CD8-positive, alpha-beta memory T cell (primary cell): ENCODE measurements at regions not wholly inside any gene's neighbourhood (a gene's known extent, or its start where the extent isn't known, plus 50 kb on each side); places are given as distances from the start of the nearest gene placed in this dataset.

Source experiments
- CTCF ChIA-PET: fragments of 350-600 bp; sonication (Branson Sonifier 250); formaldehyde crosslinking; loops from one replicate; lab custom pipeline; 2021; ENCODE audit warnings: antibody characterized with exemption; lab: Charles Lee
- POLR2A ChIA-PET: fragments of 350-600 bp; sonication (Branson Sonifier 250); formaldehyde crosslinking; loops from one replicate; lab custom pipeline; 2021; ENCODE audit warnings: antibody characterized with exemption; lab: Charles Lee
- DNase-seq, 5 donors: peaks; one replicate each; pipeline versions ENCODE4 v3.0.0 to v3.0.0-alpha.2; 2020 to 2022; ENCODE audit warnings: mixed read lengths in 1 of 5
- H3K27ac ChIP-seq: one replicate; pipeline ENCODE4 v1.7.0; 2013; ENCODE audit warnings: low read depth, mild to moderate bottlenecking, low read length, moderate library complexity
- H3K27me3 ChIP-seq: 2 replicates; pipeline ENCODE4 v1.7.0; 2013; ENCODE audit warnings: low read length, mild to moderate bottlenecking; ENCODE audit not compliant: insufficient read depth, poor library complexity, severe bottlenecking
- H3K36me3 ChIP-seq: 2 replicates; pipeline ENCODE4 v1.7.0; 2013; ENCODE audit warnings: mild to moderate bottlenecking, low read length, moderate library complexity; ENCODE audit not compliant: insufficient read depth
- H3K4me1 ChIP-seq: 2 replicates; pipeline ENCODE4 v1.7.0; 2013; ENCODE audit warnings: mild to moderate bottlenecking, low read length, moderate library complexity; ENCODE audit not compliant: insufficient read depth
- H3K4me3 ChIP-seq: 2 replicates; pipeline ENCODE4 v1.7.0; 2013; ENCODE audit warnings: mild to moderate bottlenecking, low read length
- H3K9me3 ChIP-seq: 2 replicates; pipeline ENCODE4 v1.7.0; 2013; ENCODE audit warnings: mild to moderate bottlenecking, low read length
- H3K27ac Mint-ChIP-seq, 8 donors: one replicate each; pipeline ENCODE4 v1.8.0; 2020 to 2021; ENCODE audit warnings: mixed read lengths in 8 of 8, mild to moderate bottlenecking in 6 of 8, inconsistent platforms in 3 of 8, moderate library complexity in 3 of 8
- H3K27me3 Mint-ChIP-seq, 2 donors: one replicate each; pipeline ENCODE4 v1.8.0; 2020 to 2021; ENCODE audit warnings: mixed read lengths in 2 of 2, mild to moderate bottlenecking in 1 of 2, moderate library complexity in 1 of 2
- H3K36me3 Mint-ChIP-seq, 3 donors: one replicate each; pipeline ENCODE4 v1.8.0; 2020 to 2021; ENCODE audit warnings: mixed read lengths in 3 of 3, inconsistent platforms in 1 of 3, mild to moderate bottlenecking in 1 of 3
- H3K4me1 Mint-ChIP-seq, 3 donors: one replicate each; pipeline ENCODE4 v1.8.0; 2020 to 2021; ENCODE audit warnings: mixed read lengths in 3 of 3, inconsistent platforms in 1 of 3, mild to moderate bottlenecking in 1 of 3
- H3K4me3 Mint-ChIP-seq, 7 donors: one replicate each; pipeline ENCODE4 v1.8.0; 2020 to 2021; ENCODE audit warnings: mixed read lengths in 7 of 7, mild to moderate bottlenecking in 6 of 7, moderate library complexity in 4 of 7, inconsistent platforms in 2 of 7
- H3K9me3 Mint-ChIP-seq, 5 donors: one replicate each; pipeline ENCODE4 v1.8.0; 2020 to 2022; ENCODE audit warnings: mixed read lengths in 5 of 5, mild to moderate bottlenecking in 3 of 5, moderate library complexity in 2 of 5, inconsistent platforms in 1 of 5

DNA sequence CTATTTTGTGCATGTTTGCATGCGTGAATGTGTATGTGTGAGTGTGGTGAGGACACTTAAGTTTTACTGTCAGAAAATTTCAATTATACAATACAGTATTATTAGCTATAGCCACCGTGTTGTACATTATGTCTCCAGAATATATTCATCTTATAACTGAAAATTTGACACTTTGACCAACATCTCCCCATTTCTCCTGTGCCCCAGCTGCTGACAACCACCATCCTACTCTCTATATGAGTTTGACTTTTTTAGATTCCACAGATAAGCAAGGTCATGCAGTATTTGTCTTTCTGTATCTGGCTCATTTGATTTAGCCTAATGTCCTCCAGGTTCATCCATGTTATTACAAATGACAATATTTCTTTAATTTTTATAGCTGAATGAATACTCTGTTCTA lies 195.0 kb downstream of the GPR37 start:
- CTCF ChIA-PET = no interaction called here
- POLR2A ChIA-PET = no interaction called here
- Histone ChIP-seq H3K27ac (no peak overlapping the region), H3K27me3 (no peaks in the 10 kb centered on the region), H3K4me3 (no peak overlapping the region), H3K4me1 (no peaks in the 10 kb centered on the region), H3K36me3 (no peaks in the 10 kb centered on the region), H3K9me3 (no peaks in the 10 kb centered on the region)
- Mint-ChIP-seq H3K27me3 (no peaks in the 10 kb centered on the region), H3K36me3 (no peaks in the 10 kb centered on the region), H3K4me1 (no peaks in the 10 kb centered on the region), H3K27ac (no peak overlapping the region), H3K4me3 (no peak overlapping the region), H3K9me3 (peaks cover 0 to 5% (median 0%) of the 10 kb centered on the region in 5 donors)
- DNase-seq = no peak

DNA sequence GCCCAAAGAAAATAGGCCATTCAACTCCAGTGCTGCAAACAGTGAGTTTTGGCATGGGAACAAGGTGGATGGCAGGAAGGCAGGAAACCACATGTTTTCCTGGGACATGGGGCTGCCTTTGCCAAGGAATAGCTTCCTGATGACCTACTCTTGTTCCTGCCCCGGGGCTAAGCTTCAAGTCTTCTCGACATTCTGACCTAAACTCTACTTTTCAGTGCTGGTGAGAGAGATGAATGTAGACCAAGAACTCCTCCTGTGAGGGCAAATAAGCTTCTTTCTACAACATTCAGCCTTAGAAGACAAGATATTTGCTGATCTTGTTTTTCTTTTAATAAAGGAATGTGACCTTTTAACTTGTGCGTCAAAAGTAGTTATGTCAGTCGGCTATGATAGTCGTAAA lies 199.0 kb downstream of the GPR37 start:
- Mint-ChIP-seq H3K36me3 (no peaks in the 10 kb centered on the region), H3K27ac (no peak overlapping the region), H3K4me3 (no peak overlapping the region), H3K27me3 (no peaks in the 10 kb centered on the region), H3K4me1 (no peaks in the 10 kb centered on the region), H3K9me3 (peaks cover 0 to 5% (median 0%) of the 10 kb centered on the region in 5 donors)
- no peaks in the 10 kb centered on the region for H3K36me3 ChIP-seq
- no peak overlapping the region for H3K4me3 ChIP-seq
- CTCF ChIA-PET = no interaction called here
- no peaks in the 10 kb centered on the region for H3K4me1 ChIP-seq
- no peak for DNase-seq
- POLR2A ChIA-PET = no interaction called here
- H3K27me3 ChIP-seq = no peaks in the 10 kb centered on the region
- H3K27ac ChIP-seq = no peak overlapping the region
- H3K9me3 ChIP-seq = no peaks in the 10 kb centered on the region

DNA sequence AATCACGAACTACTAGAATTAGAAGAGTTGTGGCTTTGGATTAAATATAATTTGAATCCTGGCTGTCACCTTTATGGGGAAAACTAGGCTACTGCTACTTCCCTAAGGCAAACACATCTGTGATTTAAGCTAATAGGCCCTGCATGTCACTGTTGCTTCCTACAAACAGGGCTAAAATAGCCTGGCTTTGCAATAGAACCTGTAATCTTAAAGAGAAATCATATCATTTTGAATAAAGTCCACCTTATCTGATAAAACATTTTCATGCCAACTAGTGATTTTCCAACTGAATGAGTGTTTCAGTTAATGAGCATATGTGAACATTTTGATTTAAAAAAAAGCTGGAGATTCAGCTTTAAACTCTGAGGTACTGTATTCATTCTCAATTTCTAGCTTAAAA lies 208.0 kb downstream of the GPR37 start:
- Mint-ChIP-seq H3K9me3 (peaks cover 0 to 7% (median 0%) of the 10 kb centered on the region in 5 donors), H3K4me1 (no peaks in the 10 kb centered on the region), H3K36me3 (no peaks in the 10 kb centered on the region), H3K4me3 (no peak overlapping the region), H3K27ac (no peak overlapping the region), H3K27me3 (peaks cover 0 to 1% of the 10 kb centered on the region in 2 donors)
- no peak for DNase-seq
- H3K36me3 ChIP-seq = no peaks in the 10 kb centered on the region
- H3K9me3 ChIP-seq = no peaks in the 10 kb centered on the region
- no peaks in the 10 kb centered on the region for H3K27me3 ChIP-seq
- ChIA-PET CTCF (no interaction called here), POLR2A (no interaction called here)
- H3K27ac ChIP-seq = no peak overlapping the region
- H3K4me3 ChIP-seq = no peak overlapping the region
- no peaks in the 10 kb centered on the region for H3K4me1 ChIP-seq

DNA sequence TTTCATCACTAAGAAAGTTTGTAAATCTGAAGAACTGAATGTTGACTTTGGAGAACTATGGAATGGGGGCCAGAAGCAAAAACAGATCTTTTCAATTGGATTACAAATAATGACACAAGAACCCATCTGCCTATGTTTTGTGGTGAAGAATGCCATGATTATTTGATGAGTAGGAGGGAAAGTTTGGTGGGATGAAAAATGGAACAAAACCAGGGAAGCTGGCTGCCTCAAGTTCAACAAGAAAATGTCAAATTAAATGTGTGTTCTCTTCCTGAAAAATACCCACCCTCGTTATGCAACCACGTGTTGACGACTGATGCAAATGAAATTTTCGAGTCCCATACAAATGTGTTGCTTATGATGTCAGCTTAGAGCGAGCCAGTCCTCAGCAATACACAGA lies 208.5 kb downstream of the GPR37 start:
- ChIA-PET POLR2A (no interaction called here), CTCF (no interaction called here)
- H3K27me3 Mint-ChIP-seq = peaks cover 0 to 1% of the 10 kb centered on the region in 2 donors
- Histone ChIP-seq H3K4me1 (no peaks in the 10 kb centered on the region), H3K27ac (no peak overlapping the region), H3K4me3 (no peak overlapping the region), H3K9me3 (no peaks in the 10 kb centered on the region), H3K36me3 (no peaks in the 10 kb centered on the region), H3K27me3 (no peaks in the 10 kb centered on the region)
- H3K9me3 Mint-ChIP-seq = peaks cover 0 to 7% (median 0%) of the 10 kb centered on the region in 5 donors
- H3K27ac Mint-ChIP-seq = no peak overlapping the region
- H3K4me3 Mint-ChIP-seq = no peak overlapping the region
- no peaks in the 10 kb centered on the region for H3K4me1 Mint-ChIP-seq
- no peak for DNase-seq
- no peaks in the 10 kb centered on the region for H3K36me3 Mint-ChIP-seq

DNA sequence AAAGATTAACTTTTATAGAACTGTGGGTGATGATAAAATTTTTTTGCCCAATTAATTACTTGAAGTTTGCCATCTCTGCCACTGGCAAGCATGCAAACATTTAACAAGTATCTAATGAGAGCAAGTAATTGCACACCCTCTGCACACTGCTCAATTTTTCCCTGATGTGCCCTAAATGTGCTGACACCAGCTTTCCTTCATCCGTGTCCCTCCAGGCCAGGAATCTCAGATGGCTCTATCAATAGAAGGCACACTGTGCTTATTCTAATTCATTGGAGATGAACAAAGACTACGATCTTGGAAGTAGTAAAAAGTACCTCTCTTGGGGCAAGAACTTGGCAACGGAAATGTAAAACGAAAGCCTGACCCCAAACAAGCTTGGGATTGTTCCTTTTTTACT lies 212.1 kb downstream of the GPR37 start:
- DNase-seq = no peak
- Mint-ChIP-seq H3K4me3 (no peak overlapping the region), H3K27ac (no peak overlapping the region), H3K9me3 (peaks cover 0 to 4% (median 3%) of the 10 kb centered on the region in 5 donors), H3K36me3 (no peaks in the 10 kb centered on the region), H3K27me3 (peaks cover 0 to 1% of the 10 kb centered on the region in 2 donors), H3K4me1 (no peaks in the 10 kb centered on the region)
- Histone ChIP-seq H3K4me3 (no peak overlapping the region), H3K9me3 (no peaks in the 10 kb centered on the region), H3K27me3 (no peaks in the 10 kb centered on the region), H3K4me1 (no peaks in the 10 kb centered on the region), H3K27ac (no peak overlapping the region), H3K36me3 (no peaks in the 10 kb centered on the region)
- ChIA-PET CTCF (no interaction called here), POLR2A (no interaction called here)

DNA sequence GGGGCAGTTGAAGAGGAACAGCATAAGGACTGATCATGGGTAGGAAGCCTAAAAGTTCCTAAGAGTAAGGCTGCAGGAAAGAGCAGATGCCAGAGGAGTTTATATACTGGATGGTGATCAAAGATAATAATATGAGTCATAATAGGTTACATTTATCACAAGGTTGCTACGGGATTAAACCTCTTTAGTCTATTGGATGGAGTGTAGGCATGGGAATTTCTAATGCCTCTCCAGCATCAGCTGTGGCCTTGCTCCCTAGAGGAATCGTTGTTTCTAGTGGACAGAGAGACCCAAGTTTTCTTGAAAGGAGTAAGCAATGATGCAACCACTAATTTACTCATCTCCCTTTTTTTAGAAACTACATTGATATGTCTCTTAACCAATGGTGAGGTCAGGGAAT lies 213.4 kb downstream of the GPR37 start:
- Histone ChIP-seq H3K4me1 (no peaks in the 10 kb centered on the region), H3K27ac (no peak overlapping the region), H3K36me3 (no peaks in the 10 kb centered on the region), H3K27me3 (no peaks in the 10 kb centered on the region), H3K9me3 (no peaks in the 10 kb centered on the region), H3K4me3 (no peak overlapping the region)
- Mint-ChIP-seq H3K36me3 (no peaks in the 10 kb centered on the region), H3K4me3 (no peak overlapping the region), H3K27ac (no peak overlapping the region), H3K4me1 (no peaks in the 10 kb centered on the region), H3K9me3 (peaks cover 0 to 9% (median 3%) of the 10 kb centered on the region in 5 donors), H3K27me3 (peaks cover 0 to 1% of the 10 kb centered on the region in 2 donors)
- DNase-seq = no peak
- ChIA-PET POLR2A (no interaction called here), CTCF (no interaction called here)

DNA sequence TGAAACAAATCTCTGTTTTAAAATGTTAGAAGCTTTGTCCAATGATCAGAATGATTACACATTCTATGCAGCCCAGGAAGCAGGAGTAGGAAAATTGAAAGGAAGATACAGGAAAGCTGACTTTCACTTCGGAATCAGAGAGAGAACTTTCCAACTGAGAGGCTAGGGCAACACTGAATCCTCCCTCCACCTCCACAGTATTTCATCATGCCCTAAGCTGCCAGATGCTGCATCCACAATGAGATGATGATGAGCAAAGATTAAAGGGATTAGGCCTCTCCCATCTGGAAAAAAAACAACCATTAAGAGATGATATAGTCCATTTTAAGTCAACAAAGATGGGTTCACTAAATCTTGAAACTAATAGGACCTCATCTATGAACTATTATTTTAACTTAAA lies 215.6 kb downstream of the GPR37 start:
- no peak overlapping the region for H3K4me3 ChIP-seq
- DNase-seq = no peak
- H3K27me3 Mint-ChIP-seq = no peaks in the 10 kb centered on the region
- ChIA-PET POLR2A (no interaction called here), CTCF (no interaction called here)
- H3K36me3 Mint-ChIP-seq = no peaks in the 10 kb centered on the region
- H3K4me1 Mint-ChIP-seq = no peaks in the 10 kb centered on the region
- peaks cover 0 to 6% (median 3%) of the 10 kb centered on the region in 5 donors for H3K9me3 Mint-ChIP-seq
- no peaks in the 10 kb centered on the region for H3K4me1 ChIP-seq
- no peaks in the 10 kb centered on the region for H3K27me3 ChIP-seq
- no peaks in the 10 kb centered on the region for H3K9me3 ChIP-seq
- H3K27ac Mint-ChIP-seq = no peak overlapping the region
- no peaks in the 10 kb centered on the region for H3K36me3 ChIP-seq
- no peak overlapping the region for H3K4me3 Mint-ChIP-seq
- no peak overlapping the region for H3K27ac ChIP-seq

DNA sequence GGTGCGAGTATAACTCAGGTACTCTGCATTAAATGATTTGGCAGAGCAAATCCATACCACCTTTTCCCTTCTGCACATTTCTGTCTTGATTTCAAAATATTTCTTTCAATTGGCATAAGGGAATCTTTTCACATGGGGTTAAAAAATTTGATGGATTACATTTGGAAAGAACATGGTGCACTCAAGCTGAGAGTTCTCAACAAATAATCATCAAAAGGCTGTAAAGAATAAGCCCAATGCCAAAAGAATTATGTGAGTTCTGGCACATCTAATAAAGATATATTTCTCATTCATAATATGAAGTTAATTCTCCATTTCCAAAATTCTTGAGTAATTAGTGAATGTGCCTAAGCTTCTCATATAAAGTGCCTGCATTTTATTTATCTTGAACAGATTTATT lies 223.1 kb downstream of the GPR37 start:
- Histone ChIP-seq H3K27ac (no peak overlapping the region), H3K9me3 (no peaks in the 10 kb centered on the region), H3K27me3 (no peaks in the 10 kb centered on the region), H3K4me3 (no peak overlapping the region), H3K36me3 (no peaks in the 10 kb centered on the region), H3K4me1 (no peaks in the 10 kb centered on the region)
- no peak for DNase-seq
- Mint-ChIP-seq H3K27ac (no peak overlapping the region), H3K4me1 (no peaks in the 10 kb centered on the region), H3K27me3 (no peaks in the 10 kb centered on the region), H3K36me3 (no peaks in the 10 kb centered on the region), H3K4me3 (no peak overlapping the region), H3K9me3 (peaks cover 0 to 6% (median 0%) of the 10 kb centered on the region in 5 donors)
- ChIA-PET POLR2A (no interaction called here), CTCF (no interaction called here)
